ENCODE measurements at regions not wholly inside any gene's neighbourhood (a gene's known extent, or its start where the extent isn't known, plus 50 kb on each side); places are given as distances from the start of the nearest gene placed in this dataset.

DNA sequence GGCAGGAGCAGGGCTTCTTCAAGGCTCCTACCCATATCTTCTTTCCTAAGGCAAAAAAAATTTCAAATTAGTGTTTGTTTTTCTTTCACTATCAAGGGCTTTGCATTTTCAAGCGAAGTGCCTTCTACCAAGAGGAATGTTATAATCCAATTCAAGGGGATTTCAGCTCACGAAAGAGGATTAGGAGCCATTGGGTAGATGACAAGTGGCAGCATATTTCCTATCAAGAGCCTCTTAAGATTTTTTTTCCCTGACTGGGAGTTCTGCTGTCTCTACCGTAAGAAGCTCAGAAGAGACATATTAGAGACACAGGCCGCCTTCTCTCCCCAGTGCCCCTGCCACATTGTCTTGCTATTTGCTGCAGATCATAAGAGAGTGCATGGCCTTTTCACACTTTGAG is 55.9 kb upstream of the BMAL1 start:
- DNase-seq (ENCODE audit: low spot score): no peak

DNA sequence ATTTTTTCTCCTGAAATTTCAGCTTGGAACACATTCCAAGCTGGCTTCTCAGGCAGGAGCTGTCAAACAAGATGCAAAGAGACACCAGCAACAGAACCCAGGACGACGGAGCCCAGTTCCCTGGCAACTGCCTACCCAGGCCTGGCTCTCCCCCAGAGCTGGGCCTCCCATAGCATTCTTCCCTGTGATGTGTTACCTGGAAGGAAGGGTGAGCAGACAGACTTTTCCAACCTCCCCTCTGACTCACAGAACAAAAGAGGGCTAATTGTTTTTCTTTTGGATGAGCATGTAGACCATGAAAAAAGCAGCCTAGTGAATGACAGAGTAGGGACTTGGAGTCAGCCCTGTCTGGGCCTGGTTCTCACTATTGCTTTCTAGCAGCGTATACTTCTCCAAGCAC is 55.3 kb upstream of the BMAL1 start:
- no peak for DNase-seq (ENCODE audit: low spot score)

DNA sequence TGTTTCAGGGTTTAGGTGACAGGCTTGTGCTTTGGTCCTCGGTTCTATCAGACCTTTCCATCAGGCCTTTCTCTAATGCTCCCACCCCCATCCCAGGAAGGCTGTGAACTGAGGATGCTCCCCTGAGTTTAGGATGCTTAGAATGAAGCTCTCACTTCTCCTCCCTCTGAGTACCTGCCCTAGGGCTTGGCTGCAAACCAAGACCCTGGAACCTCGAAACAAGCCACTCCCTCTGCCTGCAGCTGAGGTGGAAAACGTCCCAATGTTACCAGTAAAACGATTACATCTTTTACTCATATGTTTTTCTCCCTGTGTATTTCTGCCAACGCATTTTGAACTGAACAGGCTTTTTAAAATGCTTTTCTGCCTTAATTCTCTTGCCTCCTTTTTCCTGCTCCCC is 54.5 kb upstream of the BMAL1 start:
- no peak for DNase-seq (ENCODE audit: low spot score)

DNA sequence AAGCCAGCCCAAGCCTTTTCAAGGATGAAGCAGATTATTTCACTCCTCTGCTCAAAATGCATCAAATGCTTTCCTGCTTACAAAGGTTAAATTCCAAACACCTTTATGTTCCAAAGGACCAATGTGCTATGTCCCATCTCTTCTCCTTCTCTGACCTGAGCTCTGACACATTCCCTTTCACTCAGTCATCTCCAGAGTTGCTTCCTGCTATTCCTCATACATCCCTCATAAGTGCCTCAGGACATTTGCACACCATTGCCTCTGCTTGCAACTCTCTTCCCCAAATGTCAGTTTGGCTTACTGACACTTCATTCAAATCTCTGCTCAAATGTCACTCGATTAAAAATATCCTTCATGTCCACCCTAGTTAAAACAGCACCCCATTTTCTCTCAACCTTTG is 53.3 kb upstream of the BMAL1 start:
- DNase-seq (ENCODE audit: low spot score): no peak

DNA sequence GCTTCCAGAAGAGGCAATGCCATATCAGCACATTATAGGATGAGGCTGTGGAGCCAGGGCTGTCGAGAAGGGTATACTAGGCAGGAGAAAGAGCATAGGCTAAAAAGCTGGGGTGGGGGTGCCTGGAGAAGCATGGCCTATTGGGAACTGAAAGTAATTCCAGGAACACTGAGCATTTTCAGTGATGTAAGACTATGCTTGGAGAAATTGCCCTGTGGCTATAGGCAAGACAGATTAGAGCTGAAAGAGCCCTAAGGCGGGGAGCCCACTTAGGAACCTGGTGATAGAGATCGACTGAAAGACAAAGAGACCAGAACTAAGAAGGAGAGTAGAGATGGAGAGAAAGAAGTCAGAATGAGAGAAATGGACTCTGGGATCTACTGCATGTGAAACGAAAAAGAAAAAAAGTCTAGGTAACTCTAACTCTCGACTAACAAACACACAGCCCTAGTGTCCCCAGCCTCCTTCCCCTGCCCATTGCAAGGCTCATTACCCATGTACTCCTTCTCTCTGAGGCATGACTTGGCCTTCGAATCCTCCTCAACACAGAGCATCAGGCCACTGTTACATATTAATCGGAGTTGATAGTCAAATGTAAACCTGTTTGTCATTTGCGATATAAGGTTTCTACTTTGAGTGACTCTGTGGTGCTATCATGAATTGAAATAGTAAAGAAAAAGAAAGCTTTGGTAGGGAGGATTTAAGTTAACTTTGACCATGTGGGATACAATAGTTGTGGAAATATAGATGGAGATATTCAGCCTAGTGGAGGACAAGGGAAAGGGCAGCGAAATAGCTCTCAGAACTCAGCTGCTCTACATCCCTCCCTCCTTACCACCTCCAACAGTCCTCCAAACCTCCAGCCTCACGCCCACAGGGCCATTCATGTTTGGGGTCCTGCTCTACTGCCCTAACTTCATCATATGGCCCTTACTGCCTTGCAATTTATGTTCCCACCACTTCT is 52.3 kb upstream of the BMAL1 start:
- DNase-seq (ENCODE audit: low spot score): no peak

DNA sequence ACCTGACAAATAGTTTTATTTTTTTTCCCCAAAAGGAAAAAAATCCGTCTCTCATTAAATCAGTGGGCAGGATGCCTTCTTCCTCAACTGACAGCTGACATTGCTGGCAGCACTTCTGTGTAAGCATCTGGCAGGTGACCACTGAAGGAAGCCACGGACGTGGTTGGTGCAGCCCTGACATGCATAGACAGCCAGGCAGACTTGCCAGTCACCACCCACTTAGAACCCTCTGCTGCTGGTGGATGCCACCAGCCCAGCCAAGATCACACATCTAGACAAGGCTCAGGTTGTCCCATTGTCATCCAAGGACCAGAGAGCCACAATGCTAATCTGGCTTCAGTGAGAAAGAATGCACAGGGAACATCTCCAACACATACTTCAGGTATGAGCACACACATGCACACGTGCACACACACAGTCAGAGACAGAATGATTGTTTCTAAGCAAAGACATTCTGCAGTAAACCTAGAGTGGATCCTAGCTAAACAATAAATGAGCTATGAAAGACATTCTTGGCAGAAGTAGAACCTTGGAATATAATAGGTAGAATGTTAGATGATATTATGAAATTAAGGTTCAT is 49.8 kb upstream of the BMAL1 start:
- no peak for DNase-seq (ENCODE audit: low spot score)

Measured in COLO829 (cell line).